ENCODE measurements at regions not wholly inside any gene's neighbourhood (a gene's known extent, or its start where the extent isn't known, plus 50 kb on each side); places are given as distances from the start of the nearest gene placed in this dataset.

DNA sequence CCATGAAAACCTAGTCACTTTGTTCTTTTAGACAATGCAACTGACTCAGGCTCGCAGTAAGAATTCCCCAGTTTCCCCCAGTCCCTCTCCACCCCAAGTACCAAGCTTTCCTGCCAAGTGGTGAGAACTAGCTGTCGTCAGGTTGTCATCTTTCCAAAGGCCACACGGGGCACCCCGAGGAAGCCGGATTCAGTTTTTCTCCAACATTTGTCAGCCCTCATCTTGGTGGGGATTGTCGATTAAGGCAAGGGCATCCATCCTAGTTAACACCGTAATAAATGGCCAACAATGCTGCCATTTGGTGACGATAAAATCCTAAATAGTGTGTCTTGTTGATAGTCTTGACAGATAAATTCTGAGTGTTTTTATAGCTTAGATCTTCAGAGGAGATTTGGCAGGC lies 55.9 kb upstream of the PROX1 start:
- TF ChIP-seq BHLHE40 (IDR thresholded peaks at IDR 0.05; ENCODE audit: borderline replicate concordance) = no peak
- TF ChIP-seq SP1 (IDR thresholded peaks at IDR 0.05) = no peak
- TF ChIP-seq, protein P1, sequence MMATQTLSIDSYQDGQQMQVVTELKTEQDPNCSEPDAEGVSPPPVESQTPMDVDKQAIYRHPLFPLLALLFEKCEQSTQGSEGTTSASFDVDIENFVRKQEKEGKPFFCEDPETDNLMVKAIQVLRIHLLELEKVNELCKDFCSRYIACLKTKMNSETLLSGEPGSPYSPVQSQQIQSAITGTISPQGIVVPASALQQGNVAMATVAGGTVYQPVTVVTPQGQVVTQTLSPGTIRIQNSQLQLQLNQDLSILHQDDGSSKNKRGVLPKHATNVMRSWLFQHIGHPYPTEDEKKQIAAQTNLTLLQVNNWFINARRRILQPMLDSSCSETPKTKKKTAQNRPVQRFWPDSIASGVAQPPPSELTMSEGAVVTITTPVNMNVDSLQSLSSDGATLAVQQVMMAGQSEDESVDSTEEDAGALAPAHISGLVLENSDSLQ (IDR thresholded peaks at IDR 0.05) = no peak
- no peak for TF ChIP-seq FOXK2 (IDR thresholded peaks at IDR 0.05)
- no peak for TF ChIP-seq FOXM1 (IDR thresholded peaks at IDR 0.05; ENCODE audit: borderline replicate concordance)
- no peak for TF ChIP-seq LEF1 (IDR thresholded peaks at IDR 0.05; ENCODE audit: borderline replicate concordance)
- TF ChIP-seq SUZ12 (IDR thresholded peaks at IDR 0.05) = no peak
- TF ChIP-seq FOXA1 (IDR thresholded peaks at IDR 0.05) = no peak
- no peak for TF ChIP-seq L3MBTL2 (conservative IDR thresholded peaks at IDR 0.05)
- no peak for TF ChIP-seq TARDBP (IDR thresholded peaks at IDR 0.05)
